IPS-18a (cell line): ENCODE measurements at regions not wholly inside any gene's neighbourhood (a gene's known extent, or its start where the extent isn't known, plus 50 kb on each side); places are given as distances from the start of the nearest gene placed in this dataset.

Experiments
- H3K27ac ChIP-seq: one replicate; pipeline ENCODE4 v1.5.1; 2013; ENCODE audit warnings: low read length
- H3K27me3 ChIP-seq: one replicate; pipeline ENCODE4 v1.6.1; 2013; ENCODE audit warnings: mild to moderate bottlenecking, low read length; ENCODE audit not compliant: control insufficient read depth, insufficient read depth
- H3K36me3 ChIP-seq: one replicate; pipeline ENCODE4 v1.6.1; 2013; ENCODE audit warnings: low read depth, low read length; ENCODE audit not compliant: control insufficient read depth
- H3K4me1 ChIP-seq: one replicate; pipeline ENCODE4 v1.6.1; 2013; ENCODE audit warnings: low read depth, low read length; ENCODE audit not compliant: control insufficient read depth
- H3K4me3 ChIP-seq: one replicate; pipeline ENCODE4 v1.5.1; 2013; ENCODE audit warnings: low read length
- H3K9ac ChIP-seq: one replicate; pipeline ENCODE4 v1.6.1; 2013; ENCODE audit warnings: mild to moderate bottlenecking, low read length, moderate library complexity
- H3K9me3 ChIP-seq: one replicate; pipeline ENCODE4 v1.6.1; 2013; ENCODE audit warnings: low read depth, low read length; ENCODE audit not compliant: control insufficient read depth

GRCh38 chr6:113172531-113172966, 684.6 kb upstream of the MARCKS start:
- no peaks in the 10 kb centered on the region for H3K27me3 ChIP-seq
- H3K9ac ChIP-seq = no peak overlapping the region

GRCh38 chr6:113178349-113178748, 678.8 kb upstream of the MARCKS start:
- Histone ChIP-seq H3K9me3 (no peaks in the 10 kb centered on the region), H3K4me3 (no peak overlapping the region), H3K36me3 (no peaks in the 10 kb centered on the region), H3K4me1 (peaks cover 6% of the 10 kb centered on the region), H3K27me3 (no peaks in the 10 kb centered on the region), H3K9ac (no peak overlapping the region), H3K27ac (no peak overlapping the region)

More at GRCh38 chr6:113172531-113172966, 684.6 kb upstream of the MARCKS start:
- peaks cover 2% of the 10 kb centered on the region for H3K9me3 ChIP-seq
- no peak overlapping the region for H3K4me3 ChIP-seq
- H3K4me1 ChIP-seq = no peaks in the 10 kb centered on the region
- no peak overlapping the region for H3K27ac ChIP-seq
- H3K36me3 ChIP-seq = no peaks in the 10 kb centered on the region

- H3K27me3 ChIP-seq = no peaks in the 10 kb centered on the region
- H3K27ac ChIP-seq = no peak overlapping the region
- H3K9me3 ChIP-seq = no peaks in the 10 kb centered on the region
- H3K36me3 ChIP-seq = no peaks in the 10 kb centered on the region
- no peak overlapping the region for H3K4me3 ChIP-seq
- H3K4me1 ChIP-seq = peaks cover 6% of the 10 kb centered on the region
- no peak overlapping the region for H3K9ac ChIP-seq
These were observed 676.0 kb upstream of the MARCKS start for GRCh38 chr6:113181164-113181563.

GRCh38 chr6:113182370-113183141, 674.6 kb upstream of the MARCKS start:
- Histone ChIP-seq H3K4me1 (peaks cover 6% of the 10 kb centered on the region), H3K9ac (no peak overlapping the region), H3K4me3 (no peak overlapping the region), H3K36me3 (no peaks in the 10 kb centered on the region), H3K9me3 (no peaks in the 10 kb centered on the region), H3K27me3 (no peaks in the 10 kb centered on the region), H3K27ac (no peak overlapping the region)

GRCh38 chr6:113184291-113184690, 672.9 kb upstream of the MARCKS start:
- Histone ChIP-seq H3K9me3 (no peaks in the 10 kb centered on the region), H3K36me3 (no peaks in the 10 kb centered on the region), H3K9ac (no peak overlapping the region), H3K4me1 (peaks cover 6% of the 10 kb centered on the region), H3K27ac (no peak overlapping the region), H3K4me3 (no peak overlapping the region), H3K27me3 (no peaks in the 10 kb centered on the region)

- Histone ChIP-seq H3K9ac (no peak overlapping the region), H3K27ac (no peak overlapping the region), H3K4me3 (no peak overlapping the region), H3K36me3 (no peaks in the 10 kb centered on the region), H3K4me1 (peaks cover 6% of the 10 kb centered on the region), H3K27me3 (no peaks in the 10 kb centered on the region), H3K9me3 (no peaks in the 10 kb centered on the region)
These were observed 672.4 kb upstream of the MARCKS start for GRCh38 chr6:113184736-113185135.

GRCh38 chr6:113185299-113185698, 671.8 kb upstream of the MARCKS start:
- Histone ChIP-seq H3K4me3 (no peak overlapping the region), H3K9me3 (no peaks in the 10 kb centered on the region), H3K9ac (no peak overlapping the region), H3K4me1 (peaks cover 6% of the 10 kb centered on the region), H3K27ac (no peak overlapping the region), H3K27me3 (no peaks in the 10 kb centered on the region), H3K36me3 (no peaks in the 10 kb centered on the region)

GRCh38 chr6:113187661-113188060, 669.5 kb upstream of the MARCKS start:
- Histone ChIP-seq H3K4me3 (no peak overlapping the region), H3K36me3 (no peaks in the 10 kb centered on the region), H3K9ac (no peak overlapping the region), H3K27ac (no peak overlapping the region), H3K9me3 (no peaks in the 10 kb centered on the region), H3K27me3 (no peaks in the 10 kb centered on the region), H3K4me1 (peaks cover 4% of the 10 kb centered on the region)

GRCh38 chr6:113188962-113189361, 668.2 kb upstream of the MARCKS start:
- H3K36me3 ChIP-seq = no peaks in the 10 kb centered on the region
- H3K9me3 ChIP-seq = no peaks in the 10 kb centered on the region
- no peaks in the 10 kb centered on the region for H3K4me1 ChIP-seq
- no peak overlapping the region for H3K27ac ChIP-seq
- H3K9ac ChIP-seq = no peak overlapping the region
- H3K4me3 ChIP-seq = no peak overlapping the region
- H3K27me3 ChIP-seq = no peaks in the 10 kb centered on the region

GRCh38 chr6:113190170-113190569, 667.0 kb upstream of the MARCKS start:
- H3K27ac ChIP-seq = no peak overlapping the region
- no peaks in the 10 kb centered on the region for H3K36me3 ChIP-seq
- no peak overlapping the region for H3K4me3 ChIP-seq
- no peaks in the 10 kb centered on the region for H3K9me3 ChIP-seq
- H3K4me1 ChIP-seq = no peaks in the 10 kb centered on the region
- no peak overlapping the region for H3K9ac ChIP-seq
- no peaks in the 10 kb centered on the region for H3K27me3 ChIP-seq

GRCh38 chr6:113194090-113194489, 663.1 kb upstream of the MARCKS start:
- no peak overlapping the region for H3K9ac ChIP-seq
- no peak overlapping the region for H3K27ac ChIP-seq
- no peaks in the 10 kb centered on the region for H3K36me3 ChIP-seq

More at GRCh38 chr6:113194090-113194489, 663.1 kb upstream of the MARCKS start:
- no peaks in the 10 kb centered on the region for H3K4me1 ChIP-seq
- H3K4me3 ChIP-seq = no peak overlapping the region
- no peaks in the 10 kb centered on the region for H3K27me3 ChIP-seq
- no peaks in the 10 kb centered on the region for H3K9me3 ChIP-seq
